ENCODE measurements at regions not wholly inside any gene's neighbourhood (a gene's known extent, or its start where the extent isn't known, plus 50 kb on each side); places are given as distances from the start of the nearest gene placed in this dataset.

DNA sequence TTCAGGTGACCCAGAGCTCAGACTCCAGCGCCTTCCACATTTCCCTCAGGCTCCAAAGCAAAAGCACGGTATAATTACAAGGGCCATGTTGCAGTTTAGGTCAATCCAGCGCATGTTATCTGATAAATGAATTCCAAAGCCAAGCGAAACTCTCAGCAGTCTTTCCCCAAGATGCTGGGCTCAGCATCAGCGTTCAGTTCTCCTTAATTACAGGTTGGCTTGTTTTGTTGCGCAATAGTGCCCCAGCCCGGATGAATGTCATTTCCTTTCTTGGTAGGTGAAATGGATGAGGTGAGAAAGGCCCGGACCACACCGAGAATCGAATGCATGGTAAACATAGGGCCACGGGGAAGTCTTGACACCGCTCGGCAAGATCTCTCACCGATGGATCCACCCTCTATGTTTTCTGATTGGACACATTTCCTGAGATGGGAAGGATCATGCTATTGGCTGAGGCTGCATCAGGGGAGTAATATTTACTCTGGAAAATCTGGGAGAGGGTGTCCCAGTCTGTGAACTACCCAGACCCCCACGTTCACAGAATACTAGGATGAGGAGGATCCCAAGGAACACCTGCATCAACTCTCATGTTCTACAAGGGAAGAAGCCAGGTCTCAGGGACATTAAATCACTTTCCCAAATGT, 221.2 kb upstream of the ANKRD55 start:
- no peak for DNase-seq

DNA sequence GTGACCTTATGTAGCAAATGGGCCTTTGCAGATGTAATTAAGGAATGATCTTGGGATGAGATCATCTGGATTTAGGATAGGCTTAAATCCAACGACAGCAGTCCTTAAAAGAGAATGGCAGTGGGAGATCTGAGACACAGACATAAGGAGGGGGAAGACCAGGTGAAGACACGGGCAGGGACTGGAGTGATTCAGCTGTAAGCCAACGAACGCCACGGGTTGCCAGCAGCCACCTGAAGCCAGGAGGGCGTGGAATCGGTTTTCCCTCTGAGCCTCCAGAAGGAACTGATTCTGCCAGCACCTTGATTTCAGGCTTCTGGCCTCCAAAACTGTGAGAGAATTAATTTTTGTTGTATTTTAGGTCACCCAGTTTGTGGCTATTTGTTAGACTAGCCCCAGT, 218.6 kb upstream of the ANKRD55 start:
- no peak for DNase-seq

DNA sequence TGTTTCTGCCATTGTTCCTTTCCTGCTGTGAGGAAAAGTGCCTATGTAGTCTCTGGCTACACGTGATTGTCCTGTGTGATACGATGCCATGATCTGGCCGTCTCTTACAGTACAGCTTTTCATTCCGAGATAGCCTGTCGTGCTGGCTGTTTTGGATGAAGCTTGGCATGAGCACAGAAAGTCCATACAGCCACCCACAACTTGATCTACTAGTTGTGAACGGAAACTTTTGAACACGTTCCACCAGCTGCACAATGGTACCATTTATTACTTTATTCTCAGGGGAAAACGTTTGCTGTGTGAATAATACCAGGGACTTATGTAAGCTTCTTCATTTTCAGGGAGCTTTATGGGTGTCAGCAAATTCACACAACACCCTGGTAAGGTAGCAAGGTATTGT, 217.6 kb upstream of the ANKRD55 start:
- no peak for DNase-seq

DNA sequence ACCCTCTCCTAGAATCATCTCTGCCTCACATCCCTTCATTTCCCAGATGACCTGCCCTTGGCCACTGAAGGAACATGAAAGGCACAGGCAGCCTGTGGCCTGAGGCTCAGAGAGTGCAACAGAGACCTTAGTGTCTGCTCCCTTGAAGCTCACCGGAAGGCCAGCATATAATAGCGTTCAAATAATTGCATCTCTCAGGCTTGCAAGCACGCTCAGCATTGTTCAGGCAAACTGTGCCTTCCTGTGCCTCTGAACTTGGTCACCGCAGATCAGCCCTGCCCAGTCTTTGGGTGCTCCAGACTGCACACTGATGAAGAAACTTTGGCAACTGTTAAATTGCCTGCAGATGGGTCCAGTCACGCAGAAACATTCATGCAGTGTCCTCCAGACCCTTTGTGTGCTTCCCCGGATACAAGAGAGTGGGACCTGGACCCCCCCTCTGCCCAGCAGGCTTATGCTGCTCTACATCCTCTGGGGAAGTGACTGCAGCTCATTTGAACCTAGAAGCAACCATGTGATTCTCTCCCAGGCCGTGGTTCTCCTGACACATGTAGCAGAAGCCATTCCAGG, 216.0 kb upstream of the ANKRD55 start:
- no peak for DNase-seq

DNA sequence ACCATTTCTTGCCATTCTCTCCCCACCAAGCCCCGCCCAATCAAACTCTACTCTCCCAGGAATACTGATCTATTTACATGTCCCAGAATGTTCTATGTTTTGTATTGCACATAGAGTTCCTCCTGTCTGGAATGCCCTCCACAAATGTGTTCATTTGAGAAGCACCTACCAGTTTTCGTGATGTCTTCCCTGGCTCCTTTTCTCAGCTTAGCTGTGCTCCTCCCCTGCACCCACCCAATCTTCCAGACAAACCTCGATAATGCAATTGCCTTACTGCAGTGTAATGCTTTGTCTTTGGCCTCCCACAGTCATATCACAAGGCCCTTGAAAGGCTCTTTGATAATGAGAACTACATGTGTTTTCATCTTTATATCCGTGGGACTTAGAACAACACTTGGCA, 214.5 kb upstream of the ANKRD55 start:
- no peak for DNase-seq

DNA sequence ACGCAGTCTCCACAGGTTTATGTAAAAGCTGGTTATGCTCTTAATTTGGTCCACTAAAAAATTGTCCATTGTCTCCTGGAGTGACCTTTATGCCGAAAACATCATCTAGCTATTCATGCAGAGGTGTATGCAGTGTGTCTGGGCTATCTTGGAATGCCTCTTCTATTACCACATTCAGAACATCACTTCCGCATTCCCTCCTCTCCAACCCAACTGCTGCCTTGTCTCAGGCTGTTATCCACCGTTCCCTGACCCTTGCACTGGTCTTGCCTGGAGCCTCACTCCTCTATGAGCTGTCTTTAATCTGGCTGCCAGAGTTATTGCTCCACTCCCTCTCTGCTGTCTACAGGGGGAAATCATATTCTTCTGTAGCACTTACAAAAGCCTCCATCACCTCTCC, 214.1 kb upstream of the ANKRD55 start:
- no peak for DNase-seq

DNA sequence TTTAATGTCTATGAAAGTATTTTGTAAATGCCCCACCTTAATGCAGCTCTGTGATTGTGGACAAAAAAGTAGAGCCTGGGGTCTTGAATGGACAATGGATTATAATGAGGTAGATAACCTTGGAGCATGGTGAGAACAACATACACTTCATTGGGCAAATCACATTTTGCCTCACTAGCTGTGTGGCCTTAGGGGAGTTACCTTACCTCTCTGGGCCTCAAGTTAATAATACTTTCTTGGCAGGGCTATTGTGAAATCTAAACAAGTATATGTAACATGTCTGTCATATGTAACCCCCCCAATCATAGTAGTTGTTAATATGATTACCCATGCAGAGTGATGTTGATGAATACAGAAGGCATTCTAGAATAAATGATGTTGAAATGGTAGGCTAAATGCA, 213.6 kb upstream of the ANKRD55 start:
- no peak for DNase-seq

DNA sequence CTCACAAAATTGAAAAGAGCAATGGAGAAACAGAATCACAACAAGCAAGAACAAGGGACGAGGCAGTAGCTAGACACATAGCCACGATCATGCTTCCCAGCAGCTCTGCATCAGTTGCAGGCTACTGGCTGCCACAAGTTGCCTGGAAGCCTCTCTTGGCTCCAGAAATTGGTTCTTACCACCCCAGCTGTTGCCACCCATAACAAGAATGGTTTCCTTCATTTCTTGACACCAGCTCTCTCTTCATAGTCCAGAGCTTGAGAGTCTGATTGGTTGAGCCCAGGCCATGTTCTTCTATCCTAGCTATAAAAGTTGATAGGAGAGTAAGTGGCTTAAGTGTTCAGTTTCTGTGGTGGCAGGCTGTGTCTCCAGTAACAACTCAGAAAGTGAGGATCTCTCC, 210.7 kb upstream of the ANKRD55 start:
- no peak for DNase-seq

DNA sequence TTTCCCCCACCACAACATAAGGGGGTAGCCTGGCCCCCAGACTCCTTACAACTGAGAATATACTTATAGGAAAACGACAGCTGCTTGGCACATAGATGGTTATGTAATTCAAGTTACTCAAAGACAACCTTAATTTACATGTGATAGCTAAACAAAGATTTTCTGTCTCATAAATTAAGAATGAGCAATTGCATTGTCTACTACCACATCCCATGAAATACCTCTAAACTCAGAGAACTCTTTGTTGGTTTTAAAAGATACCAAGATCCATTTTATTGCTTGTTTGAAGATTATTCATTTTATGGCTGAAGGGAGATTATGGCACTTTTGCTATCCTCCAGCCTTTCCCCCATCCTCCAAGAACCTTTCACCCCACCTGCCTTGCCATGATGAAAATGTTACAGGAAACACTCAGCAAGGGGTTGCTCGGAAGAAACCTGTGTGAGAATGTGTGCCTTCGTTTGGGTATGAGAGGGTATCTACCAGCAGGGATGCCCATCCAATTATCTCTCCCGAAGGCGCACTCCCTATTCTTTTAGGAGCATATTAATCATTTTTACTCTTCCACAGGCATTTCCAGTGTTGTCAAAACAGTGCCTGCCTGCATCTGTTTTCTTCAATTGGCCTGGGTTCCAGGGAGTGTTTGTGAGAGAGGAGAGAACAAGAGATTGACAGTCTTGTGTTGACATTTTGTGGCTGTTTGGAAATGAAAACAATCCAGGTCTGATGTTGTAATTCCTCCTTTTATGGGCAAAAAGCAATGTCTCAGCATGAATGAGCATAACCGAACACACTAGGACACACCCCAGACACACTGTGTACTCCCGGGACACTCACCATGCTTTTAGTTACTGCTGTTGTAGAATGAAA, 208.0 kb upstream of the ANKRD55 start:
- no peak for DNase-seq

DNA sequence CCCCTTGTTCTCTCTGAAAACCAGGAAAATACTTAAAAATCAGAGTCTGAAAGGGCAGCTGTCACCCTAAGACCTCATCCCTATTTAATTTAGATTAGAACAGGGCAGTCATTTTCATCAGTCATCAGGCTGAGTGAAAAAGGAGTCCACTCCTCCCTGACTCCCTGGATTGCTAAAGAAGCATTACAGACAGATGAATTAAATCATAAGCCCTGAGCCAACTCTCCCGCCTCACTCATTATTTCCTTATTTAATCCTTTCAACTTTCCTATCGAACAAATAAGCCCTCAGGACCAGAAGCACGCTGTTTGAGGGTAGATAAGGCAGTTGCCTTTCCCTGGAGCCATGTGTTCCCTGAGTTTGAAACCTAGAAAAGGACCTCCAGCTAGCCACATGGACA, 201.9 kb upstream of the ANKRD55 start:
- no peak for DNase-seq

DNA sequence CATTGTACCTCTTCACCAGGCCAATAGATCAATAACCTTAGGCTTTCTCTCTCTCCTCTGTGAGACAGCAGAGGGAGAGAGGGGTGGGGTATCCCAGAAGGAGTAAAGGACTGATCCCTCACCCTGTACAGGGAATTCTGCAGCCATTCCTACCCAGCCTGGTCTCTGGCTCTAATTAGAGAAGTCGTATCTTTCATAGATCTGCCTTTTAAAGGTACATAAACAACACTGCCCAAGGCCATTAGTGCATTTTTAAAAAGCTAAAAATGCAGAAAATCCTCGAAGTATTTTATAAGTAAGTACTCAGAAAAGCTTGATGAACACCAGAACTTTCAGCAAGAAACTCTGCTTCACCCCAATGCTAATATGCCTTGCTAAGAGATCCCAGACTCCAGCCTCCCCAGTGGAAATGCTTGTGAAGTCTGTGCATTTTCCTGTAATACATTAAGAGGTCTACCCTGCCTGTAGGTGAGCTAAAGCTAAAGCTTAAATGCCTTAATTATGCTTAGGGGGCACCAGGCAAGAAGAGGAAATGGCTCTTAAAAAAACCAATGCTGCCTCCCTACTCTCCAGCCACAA, 200.0 kb upstream of the ANKRD55 start:
- no peak for DNase-seq

DNA sequence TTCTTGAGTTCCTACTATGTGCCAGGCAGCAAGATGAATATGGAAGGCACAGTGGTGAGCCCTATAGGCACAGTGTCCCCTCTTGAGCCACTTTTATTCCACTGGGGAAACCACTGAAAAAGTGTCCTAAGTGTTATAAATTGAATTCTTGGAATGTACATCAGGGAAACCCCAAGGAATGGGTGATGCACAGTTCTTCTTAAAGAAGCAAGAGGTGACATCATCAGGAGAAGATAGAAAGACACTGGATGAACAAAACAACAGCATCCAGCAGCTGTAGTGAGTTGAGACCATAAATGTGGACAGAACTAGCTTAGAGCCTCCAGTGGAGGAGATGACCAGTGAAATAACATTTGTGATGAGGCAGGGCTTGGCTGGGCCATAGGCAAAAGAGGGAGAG, 199.2 kb upstream of the ANKRD55 start:
- no peak for DNase-seq

DNA sequence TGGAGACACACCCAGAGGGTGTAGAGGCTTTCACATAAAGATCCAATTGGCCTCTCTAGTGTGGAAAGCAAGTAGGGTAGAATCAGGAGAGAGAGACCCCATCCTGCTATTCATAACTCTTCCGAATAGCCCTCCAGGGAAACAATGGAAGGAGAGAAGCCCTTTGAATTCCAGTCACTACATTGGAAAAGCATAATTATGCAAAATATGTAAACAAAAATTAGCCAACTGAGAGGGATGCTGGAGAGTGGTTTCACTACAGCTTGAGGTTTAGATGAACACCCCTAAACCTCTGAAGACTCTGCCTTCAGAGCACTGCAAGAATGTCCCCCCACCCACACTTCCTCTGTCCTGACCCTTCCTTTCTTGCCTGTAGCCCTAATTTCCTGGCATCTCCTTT, 197.3 kb upstream of the ANKRD55 start:
- no peak for DNase-seq

DNA sequence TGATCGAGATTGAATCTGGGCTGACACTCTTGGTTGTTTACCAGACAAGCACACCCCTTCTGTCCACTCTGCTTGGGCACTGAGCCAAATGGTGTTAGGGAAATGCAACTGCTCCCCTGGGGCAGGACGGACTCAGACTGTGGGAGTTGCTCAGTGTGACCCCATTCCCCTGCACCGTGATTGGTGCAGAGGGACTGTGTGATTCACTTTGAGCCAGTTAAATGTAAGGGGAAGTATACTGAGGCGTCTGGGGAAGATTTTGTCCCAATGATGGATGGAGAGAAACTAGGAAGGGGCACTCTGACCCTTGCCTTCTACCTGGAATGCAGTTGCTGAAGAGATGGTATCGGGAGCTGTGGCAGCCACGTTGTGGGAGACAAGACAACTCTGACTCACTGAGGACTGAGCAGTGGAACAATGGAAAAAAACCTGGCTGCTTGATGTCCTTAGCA, 196.0 kb upstream of the ANKRD55 start:
- no peak for DNase-seq

DNA sequence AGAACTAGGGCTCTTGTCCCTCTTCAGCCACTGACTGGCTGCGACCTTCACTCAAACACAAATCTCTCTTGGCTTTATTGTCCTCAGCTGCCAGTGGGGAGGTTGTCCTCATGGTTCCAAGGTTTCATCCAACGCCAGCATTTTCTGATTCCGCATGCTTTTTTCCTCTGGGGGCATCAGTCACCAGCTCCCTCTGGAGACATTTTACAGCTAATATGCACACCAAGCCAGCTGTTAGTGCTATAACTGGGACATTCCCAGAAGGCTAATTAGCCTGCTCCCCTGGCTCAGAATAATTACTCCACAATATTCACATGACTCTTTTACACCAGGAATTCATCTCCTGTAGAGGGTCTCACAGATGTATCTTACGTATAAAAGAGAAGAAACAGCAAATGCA, 193.6 kb upstream of the ANKRD55 start:
- DNase-seq = no peak

DNA sequence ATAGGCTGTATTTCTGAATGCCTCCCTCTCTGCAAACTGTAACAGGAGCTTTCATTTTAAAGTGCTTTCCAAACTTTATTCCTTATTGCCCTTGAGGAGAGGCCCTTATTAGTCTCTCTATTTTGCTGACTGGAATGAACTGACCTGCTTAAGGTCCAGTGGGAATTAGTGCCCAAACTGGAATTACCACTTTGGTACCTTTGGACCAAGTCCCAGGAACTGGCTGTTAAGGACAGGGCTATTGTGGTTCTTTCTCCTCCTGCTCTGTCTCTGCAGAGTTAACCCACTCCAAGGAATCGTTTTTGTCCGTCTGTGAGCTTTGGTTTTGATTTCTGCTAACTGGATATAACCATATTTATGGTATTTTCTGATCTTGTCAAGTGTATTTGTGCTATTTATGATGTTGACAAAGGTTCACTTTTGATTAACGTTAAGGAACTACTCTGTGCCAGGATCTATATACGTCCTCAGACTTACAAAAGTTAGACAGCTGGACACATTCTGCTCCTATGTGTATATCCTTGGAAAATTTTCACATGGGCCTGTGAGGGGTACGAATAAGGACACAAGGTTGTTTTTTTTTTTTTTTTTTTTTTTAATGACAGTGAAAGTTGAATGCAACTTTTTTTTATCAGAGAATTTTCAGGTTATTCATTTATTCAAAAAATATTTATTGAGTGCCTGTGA, 189.1 kb upstream of the ANKRD55 start:
- DNase-seq = no peak

DNA sequence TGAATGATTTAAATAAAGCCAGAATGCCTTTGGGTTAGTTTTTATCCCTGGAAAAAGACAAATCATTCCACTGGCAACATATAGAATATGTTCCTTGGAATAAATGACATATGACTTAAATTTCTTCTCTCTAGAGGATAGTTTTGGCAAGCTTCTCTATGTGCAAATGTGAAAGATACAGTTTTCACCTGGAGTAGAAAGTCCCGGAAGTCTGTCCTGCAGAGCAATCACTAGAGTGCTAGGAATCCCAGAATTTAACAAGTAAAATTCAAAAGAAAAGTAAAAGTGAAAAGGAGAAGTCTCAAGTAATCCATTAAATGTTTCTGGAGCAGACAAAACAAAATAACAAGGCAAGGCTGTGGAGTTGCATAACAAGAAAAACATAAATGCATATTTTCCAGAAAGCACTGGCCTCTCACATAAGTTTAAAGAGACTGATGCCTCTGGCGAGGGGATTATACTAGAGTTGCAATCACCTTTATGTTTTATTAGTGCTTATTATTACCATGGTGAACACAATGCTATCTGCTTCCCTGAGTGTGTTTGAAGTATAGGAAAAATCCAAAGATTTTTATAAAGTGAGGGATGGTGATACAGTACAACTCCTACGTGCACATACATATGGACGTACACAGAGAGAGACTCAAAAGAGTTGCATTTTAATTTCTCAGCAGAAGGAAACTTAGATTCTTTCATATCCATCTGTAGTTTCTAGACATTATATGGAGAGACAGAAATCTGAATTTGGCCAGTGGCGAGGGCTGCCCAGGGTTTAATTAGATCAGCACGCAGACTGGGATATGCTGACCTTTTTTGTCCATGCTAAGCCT, 188.3 kb upstream of the ANKRD55 start:
- no peak for DNase-seq

DNA sequence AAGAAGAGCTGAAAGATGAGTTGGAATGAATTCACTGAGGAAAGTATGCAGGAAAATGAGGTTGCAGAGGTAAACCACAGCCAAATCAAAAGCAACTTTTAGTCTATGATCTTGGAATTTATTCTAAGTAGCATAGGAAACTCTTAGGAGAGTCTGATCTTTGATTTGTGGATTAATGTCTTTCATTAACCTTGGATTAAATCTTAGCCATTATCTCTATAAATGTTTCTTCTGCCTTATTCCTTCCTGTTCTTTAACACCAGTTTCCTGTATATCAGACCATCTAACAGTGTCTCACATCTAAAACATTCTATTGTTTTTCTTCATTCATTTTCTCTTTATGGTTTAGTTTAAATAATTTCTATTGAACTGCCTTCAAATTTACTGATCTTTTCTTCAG, 187.2 kb upstream of the ANKRD55 start:
- no peak for DNase-seq

DNA sequence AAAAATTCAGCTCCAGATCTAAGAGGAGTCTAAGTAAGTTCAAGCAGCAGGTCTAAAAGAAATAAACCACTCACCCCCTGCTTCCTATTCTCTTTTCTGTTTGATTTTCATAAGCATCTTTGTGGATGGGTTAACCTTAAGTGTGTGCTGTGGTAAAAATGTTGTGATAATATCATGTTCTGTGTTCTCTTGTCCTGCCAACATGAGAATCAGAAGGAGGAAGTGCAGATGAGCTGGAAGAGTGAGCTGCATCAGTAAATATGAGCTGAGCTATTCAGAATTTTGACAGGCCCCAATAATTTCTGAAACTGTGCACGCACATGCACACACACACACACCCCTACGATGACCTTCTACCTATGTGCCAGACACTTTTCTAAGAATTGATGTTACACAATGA, 186.5 kb upstream of the ANKRD55 start:
- no peak for DNase-seq

DNA sequence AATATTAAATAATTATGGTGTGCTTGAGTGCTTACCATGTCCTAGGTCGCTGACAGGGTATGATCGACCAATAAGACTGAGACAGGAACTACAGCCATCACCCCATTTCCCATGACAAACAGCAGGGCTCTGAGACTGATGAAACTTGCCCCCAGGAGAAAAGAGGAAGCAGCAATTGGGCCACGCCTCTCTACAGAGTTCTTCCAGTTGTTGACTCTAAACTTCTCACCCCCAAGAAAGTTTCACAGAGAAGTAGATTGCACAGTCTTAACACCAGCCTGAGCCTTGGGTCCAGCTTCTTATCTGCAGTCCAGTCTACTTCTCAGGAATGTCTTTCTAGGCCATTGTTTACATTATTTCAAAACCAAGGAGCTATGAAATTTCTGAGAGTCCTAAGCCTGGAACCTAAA, 182.2 kb upstream of the ANKRD55 start:
- no peak for DNase-seq

DNA sequence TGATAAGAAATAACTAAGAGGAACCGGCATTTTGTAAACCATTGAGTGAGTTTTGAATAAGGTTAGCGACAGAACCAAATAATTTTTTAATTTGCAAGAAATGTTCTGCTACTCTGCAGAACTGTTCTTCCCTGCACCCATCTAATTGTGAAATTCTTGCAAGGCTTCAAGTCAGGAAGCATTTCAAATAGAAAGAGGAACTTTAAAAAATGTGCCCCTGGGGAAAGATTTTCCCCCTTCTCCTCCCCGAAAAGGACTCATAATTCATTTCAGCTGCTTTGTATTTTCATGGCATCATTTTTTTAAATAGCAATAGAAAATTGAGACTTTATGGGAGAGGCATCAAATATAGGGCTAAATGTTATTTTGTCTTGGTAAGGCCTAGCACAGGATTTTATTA, 180.9 kb upstream of the ANKRD55 start:
- no peak for DNase-seq

DNA sequence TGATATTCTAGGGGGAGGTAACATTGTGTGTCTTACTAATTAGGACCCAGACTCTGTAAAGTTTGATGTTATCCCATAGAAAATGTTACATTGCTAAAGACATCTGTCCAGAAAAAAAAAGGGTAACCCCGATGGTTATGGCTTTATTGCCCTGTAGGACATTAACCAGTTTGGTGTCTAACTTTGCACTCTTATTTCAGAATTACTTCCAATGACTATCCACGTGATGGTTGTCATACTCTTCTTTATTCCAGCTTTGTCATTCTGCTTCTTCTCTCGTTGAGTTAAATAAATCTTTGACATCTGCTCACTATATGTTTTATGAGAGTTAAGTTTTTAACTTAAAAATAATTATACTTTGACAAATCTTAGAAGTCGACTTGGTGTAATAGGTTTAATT, 180.4 kb upstream of the ANKRD55 start:
- no peak for DNase-seq
